Glomerular endothelial cell (primary cell): ENCODE measurements at regions not wholly inside any gene's neighbourhood (a gene's known extent, or its start where the extent isn't known, plus 50 kb on each side); places are given as distances from the start of the nearest gene placed in this dataset.

Source experiments
- DNase-seq: peaks from one replicate; pipeline ENCODE4 v3.0.0-alpha.2; 2011; ENCODE audit warnings: low read depth, low spot score; ENCODE audit errors: extremely low read depth

DNA sequence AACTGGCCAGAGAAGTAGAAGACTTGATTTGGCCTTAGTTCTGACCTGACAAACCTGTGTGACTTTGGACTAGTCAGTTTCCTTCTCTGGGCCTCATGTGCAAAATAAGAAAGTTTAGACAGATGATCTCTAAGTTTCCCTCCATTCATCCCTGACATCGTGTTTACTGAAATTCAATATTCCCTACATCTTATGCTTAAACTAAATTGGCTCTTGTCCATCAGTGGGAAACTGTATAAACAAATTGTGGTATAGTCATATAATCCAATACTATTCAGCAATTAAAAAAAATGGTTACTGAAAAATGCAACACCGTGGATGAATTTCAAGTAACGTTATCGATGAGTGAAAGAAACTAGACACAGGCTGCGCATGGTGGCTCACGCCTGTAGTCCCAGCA is 64.4 kb upstream of the HRH1 start:
- DNase-seq = no peak

- DNase-seq = no peak
These were observed 63.7 kb upstream of the HRH1 start for GRCh38 chr3:11090551-11090950.

DNA sequence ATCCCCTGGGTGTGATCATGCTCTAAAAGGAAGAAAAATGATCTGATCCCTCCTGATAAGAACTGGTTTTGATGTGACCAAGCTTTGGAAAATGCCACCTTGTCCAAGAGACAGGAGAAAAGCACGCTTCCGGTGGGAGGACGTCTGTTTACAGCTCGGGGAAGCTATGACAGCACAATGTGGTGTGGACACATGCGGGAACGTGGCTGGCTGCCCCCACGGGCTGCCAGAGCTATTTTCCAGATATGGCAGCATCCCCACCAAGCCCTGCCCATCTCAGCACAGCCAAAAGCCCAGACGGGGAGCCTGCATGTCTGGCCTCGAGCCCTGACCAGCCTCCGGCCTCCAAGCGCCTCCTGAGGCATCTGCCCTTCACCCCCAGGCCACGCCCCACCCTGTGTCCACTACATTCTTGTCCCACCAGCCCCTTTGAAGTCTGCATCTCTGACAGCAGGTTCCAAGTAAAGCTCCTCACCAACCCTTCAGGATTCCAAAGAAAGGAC is 63.2 kb upstream of the HRH1 start:
- no peak for DNase-seq

DNA sequence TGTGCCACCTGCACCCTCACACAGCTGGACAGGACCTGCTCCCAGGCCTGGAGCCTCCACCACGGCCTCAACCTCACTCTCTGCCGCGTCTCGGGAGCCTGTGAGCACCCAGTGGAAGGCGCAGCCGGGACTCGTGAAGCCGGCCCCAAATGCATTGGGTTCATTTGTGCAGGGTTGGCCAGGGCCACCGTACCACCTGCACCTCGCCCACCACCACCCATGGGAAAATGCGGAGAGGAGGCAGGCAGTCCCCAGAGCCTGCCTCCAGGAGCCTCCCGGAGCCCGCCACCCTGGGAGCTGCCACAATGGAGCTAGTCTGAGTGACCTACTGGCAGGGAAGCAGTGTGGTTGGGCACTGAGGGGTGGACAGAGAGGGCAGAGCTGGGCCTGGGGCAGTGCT is 62.5 kb upstream of the HRH1 start:
- DNase-seq = no peak

GRCh38 chr3:11093823-11094340 is 60.4 kb upstream of the HRH1 start:
- no peak for DNase-seq

DNA sequence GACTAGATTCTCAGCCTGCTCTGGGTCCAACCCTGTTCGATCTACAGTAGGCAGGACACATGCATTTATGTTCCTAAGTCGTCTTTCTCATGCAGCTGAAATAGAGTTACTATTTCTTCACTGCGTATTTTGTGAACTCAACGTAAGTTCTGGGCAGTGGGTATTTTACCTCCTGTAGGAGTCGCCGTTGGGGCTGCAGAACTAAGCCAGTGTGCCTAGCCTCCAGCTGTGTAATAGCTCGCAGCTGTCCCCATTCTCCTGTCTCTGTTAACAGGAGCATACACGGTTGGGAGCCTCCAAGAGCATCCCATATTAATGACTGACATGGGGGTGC is 58.4 kb upstream of the HRH1 start:
- DNase-seq = no peak

- DNase-seq = peak; percentile 16
These were observed 57.8 kb upstream of the HRH1 start for GRCh38 chr3:11096266-11097139.

DNA sequence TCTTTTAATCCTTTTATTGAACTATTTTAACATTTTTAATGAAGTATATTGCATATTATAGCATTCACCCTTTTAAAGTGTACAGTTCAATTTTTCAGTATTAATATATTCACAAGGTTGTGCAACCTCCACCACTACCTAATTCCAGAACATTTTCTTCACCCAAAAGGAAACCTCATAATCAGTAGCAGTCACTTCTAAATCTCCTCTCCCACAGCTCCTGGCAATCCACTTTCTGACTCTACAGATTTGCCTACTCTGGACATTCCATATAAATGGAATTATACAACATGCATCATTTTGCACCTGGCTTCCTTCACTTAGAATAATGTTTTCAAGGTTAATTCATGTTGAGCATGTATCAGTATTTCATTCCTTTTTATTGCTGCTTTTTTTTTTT is 55.0 kb upstream of the HRH1 start:
- no peak for DNase-seq
